Trophoblast cell (in vitro differentiated cells and primary cell): ENCODE measurements at regions not wholly inside any gene's neighbourhood (a gene's known extent, or its start where the extent isn't known, plus 50 kb on each side); places are given as distances from the start of the nearest gene placed in this dataset.

Source experiments
- DNase-seq, 2 donors: peaks; one replicate each; pipeline ENCODE4 v3.0.0-alpha.2; 2016
- H2AFZ ChIP-seq: 2 replicates; pipeline ENCODE4 v1.6.1; 2013; ENCODE audit warnings: low read length, moderate library complexity, mild to moderate bottlenecking; ENCODE audit not compliant: insufficient read depth, poor library complexity
- H2AK5ac ChIP-seq: 2 replicates; pipeline ENCODE4 v1.6.1; 2013; ENCODE audit warnings: mild to moderate bottlenecking, low read length
- H2BK120ac ChIP-seq: 2 replicates; pipeline ENCODE4 v1.6.1; 2013; ENCODE audit warnings: low read length, mild to moderate bottlenecking, moderate library complexity; ENCODE audit not compliant: insufficient read depth, poor library complexity
- H2BK12ac ChIP-seq: 2 replicates; pipeline ENCODE4 v1.6.1; 2013; ENCODE audit warnings: mild to moderate bottlenecking, low read length, moderate library complexity
- H2BK5ac ChIP-seq: 2 replicates; pipeline ENCODE4 v1.6.1; 2013; ENCODE audit warnings: low read length, low read depth, moderate library complexity, mild to moderate bottlenecking; ENCODE audit not compliant: poor library complexity
- H3K14ac ChIP-seq: 2 replicates; pipeline ENCODE4 v1.6.1; 2013; ENCODE audit warnings: mild to moderate bottlenecking, low read length
- H3K18ac ChIP-seq: 2 replicates; pipeline ENCODE4 v1.6.1; 2013; ENCODE audit warnings: mild to moderate bottlenecking, low read length
- H3K23ac ChIP-seq: 2 replicates; pipeline ENCODE4 v1.6.1; 2013; ENCODE audit warnings: low read length
- H3K27ac ChIP-seq: 2 replicates; pipeline ENCODE4 v1.5.1; 2013; ENCODE audit warnings: low read depth, mild to moderate bottlenecking, inconsistent platforms, low read length, moderate library complexity
- H3K27me3 ChIP-seq: 2 replicates; pipeline ENCODE4 v1.6.1; 2013; ENCODE audit warnings: inconsistent platforms, mild to moderate bottlenecking, low read length, moderate library complexity; ENCODE audit not compliant: insufficient read depth
- H3K36me3 ChIP-seq, 2 experiments: 1 replicate in 1 of 2; 2 replicates in 1 of 2; pipeline ENCODE4 v1.6.1; 2013; ENCODE audit warnings: low read length in 2 of 2, mild to moderate bottlenecking in 2 of 2, moderate library complexity in 1 of 2; ENCODE audit not compliant: insufficient read depth in 2 of 2, control insufficient read depth in 1 of 2
- H3K4ac ChIP-seq: 2 replicates; pipeline ENCODE4 v1.6.1; 2013; ENCODE audit warnings: low read depth, mild to moderate bottlenecking, low read length, moderate library complexity
- H3K4me1 ChIP-seq, 2 experiments: 1 replicate in 1 of 2; 2 replicates in 1 of 2; pipeline ENCODE4 v1.6.1; 2013; ENCODE audit warnings: low read length in 2 of 2, mild to moderate bottlenecking in 2 of 2, moderate library complexity in 1 of 2; ENCODE audit not compliant: insufficient read depth in 2 of 2, control insufficient read depth in 1 of 2
- H3K4me2 ChIP-seq: 2 replicates; pipeline ENCODE4 v1.6.1; 2013; ENCODE audit warnings: inconsistent platforms, mild to moderate bottlenecking, low read length, moderate library complexity
- H3K4me3 ChIP-seq: 2 replicates; pipeline ENCODE4 v1.5.1; 2013; ENCODE audit warnings: mild to moderate bottlenecking, low read depth, low read length, inconsistent platforms
- H3K79me1 ChIP-seq: one replicate; pipeline ENCODE4 v1.6.1; 2013; ENCODE audit warnings: low read length
- H3K79me2 ChIP-seq: 2 replicates; pipeline ENCODE4 v1.6.1; 2013; ENCODE audit warnings: low read length, mild to moderate bottlenecking; ENCODE audit not compliant: control insufficient read depth, insufficient read depth, poor library complexity
- H3K9ac ChIP-seq: 2 replicates; pipeline ENCODE4 v1.6.1; 2013; ENCODE audit warnings: mild to moderate bottlenecking, low read length
- H3K9me3 ChIP-seq: 2 replicates; pipeline ENCODE4 v1.6.1; 2013; ENCODE audit warnings: low read depth, mild to moderate bottlenecking, control low read depth, inconsistent platforms, low read length; ENCODE audit not compliant: insufficient read depth
- H4K12ac ChIP-seq: 2 replicates; pipeline ENCODE4 v1.6.1; 2013; ENCODE audit warnings: low read depth, mild to moderate bottlenecking, low read length, moderate library complexity
- H4K8ac ChIP-seq: 2 replicates; pipeline ENCODE4 v1.6.1; 2013; ENCODE audit warnings: low read depth, mild to moderate bottlenecking, low read length, moderate library complexity
- H4K91ac ChIP-seq: one replicate; pipeline ENCODE4 v1.6.1; 2013; ENCODE audit warnings: low read depth, mild to moderate bottlenecking, low read length, moderate library complexity
- WGBS: extraction: QIAGEN DNeasy Blood & Tissue Kit; methylation state at CpG from one replicate; pipeline ENCODE4 v1.1.7; 2013; ENCODE audit warnings: missing lambda C conversion rate; ENCODE audit not compliant: insufficient read length, insufficient coverage; ENCODE audit errors: extremely low coverage; 5-methylcytosine and 5-hydroxymethylcytosine counted together

- Histone ChIP-seq H4K12ac (no peak overlapping the region), H2BK5ac (no peak overlapping the region), H3K27ac (no peak overlapping the region), H4K91ac (no peak overlapping the region), H3K27me3 (no peaks in the 10 kb centered on the region), H3K9ac (no peak overlapping the region), H3K4me1 (peaks cover 0 to 3% of the 10 kb centered on the region in 2 experiments), H3K4ac (no peak overlapping the region), H2AK5ac (no peak overlapping the region), H3K4me2 (no peak overlapping the region), H3K79me1 (no peaks in the 10 kb centered on the region), H3K4me3 (no peak overlapping the region), H4K8ac (no peak overlapping the region), H3K14ac (no peak overlapping the region), H2BK120ac (no peak overlapping the region), H3K36me3 (no peaks in the 10 kb centered on the region), H2BK12ac (no peak overlapping the region), H3K9me3 (no peaks in the 10 kb centered on the region), H3K79me2 (no peaks in the 10 kb centered on the region), H3K23ac (no peak overlapping the region), H3K18ac (no peak overlapping the region), H2AFZ (no peak overlapping the region)
- no CpG with 5 or more reads among the region's 5 CpGs for WGBS
- no peak for DNase-seq
These were observed 51.7 kb upstream of the PJA1 start for GRCh38 chrX:69216911-69217310.

DNA sequence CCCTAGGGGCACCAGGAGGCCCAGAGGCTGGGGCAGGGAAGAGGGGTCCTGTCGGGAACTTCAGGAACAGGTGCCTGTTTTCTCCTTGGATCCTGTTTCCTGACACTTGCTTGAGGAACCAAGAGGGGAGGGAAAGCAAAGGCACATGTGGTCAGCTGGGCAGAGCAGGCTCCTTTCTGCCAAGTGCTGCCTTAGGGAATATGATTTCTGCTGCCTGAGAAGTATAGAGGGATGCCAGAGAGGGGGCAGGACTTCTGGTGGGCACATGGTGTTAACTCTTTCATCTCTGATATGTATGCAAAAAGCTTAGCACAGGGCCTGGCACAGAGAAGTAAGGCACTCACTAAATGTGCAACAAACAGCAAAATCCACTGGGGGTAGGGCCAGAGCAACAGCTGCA lies 51.2 kb upstream of the PJA1 start:
- DNase-seq = no peak
- no peak overlapping the region for H3K4me3 ChIP-seq
- no peaks in the 10 kb centered on the region for H3K36me3 ChIP-seq
- H3K14ac ChIP-seq = no peak overlapping the region
- no peak overlapping the region for H2BK12ac ChIP-seq
- no peaks in the 10 kb centered on the region for H3K9me3 ChIP-seq
- H3K4ac ChIP-seq = no peak overlapping the region
- H3K9ac ChIP-seq = no peak overlapping the region
- H3K4me1 ChIP-seq = no peaks in the 10 kb centered on the region
- no peak overlapping the region for H4K91ac ChIP-seq
- H3K27me3 ChIP-seq = no peaks in the 10 kb centered on the region
- no peak overlapping the region for H2BK5ac ChIP-seq
- H3K4me2 ChIP-seq = no peak overlapping the region
- H3K27ac ChIP-seq = no peak overlapping the region
- H3K79me1 ChIP-seq = no peaks in the 10 kb centered on the region
- H2AFZ ChIP-seq = no peak overlapping the region
- H3K79me2 ChIP-seq = no peaks in the 10 kb centered on the region
- no peak overlapping the region for H2BK120ac ChIP-seq
- no peak overlapping the region for H3K23ac ChIP-seq
- H3K18ac ChIP-seq = no peak overlapping the region
- no peak overlapping the region for H4K12ac ChIP-seq
- H2AK5ac ChIP-seq = no peak overlapping the region
- no peak overlapping the region for H4K8ac ChIP-seq
- no CpG with 5 or more reads among the region's 1 CpG for WGBS

GRCh38 chrX:69215161-69215875 lies 50.1 kb upstream of the PJA1 start:
- Histone ChIP-seq H3K9me3 (no peaks in the 10 kb centered on the region), H4K91ac (no peak overlapping the region), H3K79me1 (no peaks in the 10 kb centered on the region), H2BK120ac (no peak overlapping the region), H3K9ac (no peak overlapping the region), H3K4ac (no peak overlapping the region), H2AFZ (no peak overlapping the region), H3K79me2 (no peaks in the 10 kb centered on the region), H4K8ac (no peak overlapping the region), H3K18ac (no peak overlapping the region), H4K12ac (no peak overlapping the region), H2BK12ac (no peak overlapping the region), H3K4me3 (no peak overlapping the region), H2BK5ac (no peak overlapping the region), H3K27me3 (no peaks in the 10 kb centered on the region), H3K36me3 (no peaks in the 10 kb centered on the region), H3K4me2 (no peak overlapping the region), H2AK5ac (no peak overlapping the region), H3K4me1 (no peaks in the 10 kb centered on the region), H3K23ac (no peak overlapping the region), H3K27ac (no peak overlapping the region), H3K14ac (no peak overlapping the region)
- no CpG with 5 or more reads among the region's 17 CpGs for WGBS
- DNase-seq = no peak
